GM18508 (cell line): ENCODE measurements at regions not wholly inside any gene's neighbourhood (a gene's known extent, or its start where the extent isn't known, plus 50 kb on each side); places are given as distances from the start of the nearest gene placed in this dataset.

Experiments used
- ATAC-seq: cut with Tn5 transposase; IDR thresholded peaks from one replicate; pipeline ENCODE4 v1.9.1; 2021; ENCODE audit warnings: moderate number of reproducible peaks; ENCODE audit not compliant: insufficient read depth, unreplicated experiment

GRCh38 chr15:66941108-66941711, 124.2 kb upstream of the SMAD3 start:
- ATAC-seq, result no peak

GRCh38 chr15:66941791-66942190, 123.6 kb upstream of the SMAD3 start:
- no peak for ATAC-seq

GRCh38 chr15:66942649-66943390, 122.6 kb upstream of the SMAD3 start:
- no peak for ATAC-seq

GRCh38 chr15:66943456-66944095, 121.8 kb upstream of the SMAD3 start:
- ATAC-seq, result no peak

GRCh38 chr15:66944121-66944520, 121.3 kb upstream of the SMAD3 start:
- ATAC-seq, result no peak

GRCh38 chr15:66945286-66945685, 120.1 kb upstream of the SMAD3 start:
- ATAC-seq, result no peak

- no peak for ATAC-seq
Measured at GRCh38 chr15:66945842-66946241, 119.6 kb upstream of the SMAD3 start.

- ATAC-seq, result no peak
Measured at GRCh38 chr15:66946578-66947164, 118.7 kb upstream of the SMAD3 start.

- no peak for ATAC-seq
Measured at GRCh38 chr15:66947471-66947870, 117.9 kb upstream of the SMAD3 start.

GRCh38 chr15:66948294-66948693, 117.1 kb upstream of the SMAD3 start:
- ATAC-seq, result no peak

GRCh38 chr15:66950114-66950513, 115.3 kb upstream of the SMAD3 start:
- no peak for ATAC-seq

- no peak for ATAC-seq
Measured at GRCh38 chr15:66951531-66952320, 113.7 kb upstream of the SMAD3 start.

GRCh38 chr15:66952756-66953522, 112.5 kb upstream of the SMAD3 start:
- ATAC-seq, result no peak

- ATAC-seq, result no peak
Measured at GRCh38 chr15:66953523-66954229, 111.7 kb upstream of the SMAD3 start.

GRCh38 chr15:66954601-66955000, 110.8 kb upstream of the SMAD3 start:
- ATAC-seq, result no peak

GRCh38 chr15:66955001-66955516, 110.3 kb upstream of the SMAD3 start:
- ATAC-seq, result no peak

- no peak for ATAC-seq
Measured at GRCh38 chr15:66955871-66956585, 109.4 kb upstream of the SMAD3 start.

GRCh38 chr15:66956672-66957430, 108.6 kb upstream of the SMAD3 start:
- ATAC-seq, result no peak
